HCT116 (cell line): ENCODE measurements at regions not wholly inside any gene's neighbourhood (a gene's known extent, or its start where the extent isn't known, plus 50 kb on each side); places are given as distances from the start of the nearest gene placed in this dataset.
A peak's percentile ranks its signal among the peaks of the same experiment; 100 is the strongest.
"Not testable (repeated sequence)": the region's sequence is repeated elsewhere in the genome, so short reads cannot be mapped to it uniquely, and the experiment has no call there.

Experiments
- ATAC-seq: fragments of 200-7000 bp; cut with Tn5 transposase; 2 replicates; pipeline ENCODE4 v1.9.1; 2020; ENCODE audit warnings: mild to moderate bottlenecking, moderate library complexity
- BruUV-seq: library from RNA; stranded (reverse); fragments of 400-500 nt; replicated peaks from 2 replicates; lab custom pipeline; 2021; lab: Mats Ljungman, UMichigan
- CTCF ChIA-PET: fragments of 300-600 bp; sonication (Branson Sonifier 250); formaldehyde crosslinking; loops from one replicate; lab custom pipeline; 2021; ENCODE audit warnings: antibody characterized with exemption; lab: Charles Lee
- POLR2A ChIA-PET: fragments of 300-600, 350-600 bp; sonication (Branson Sonifier 250); formaldehyde crosslinking; loops from one replicate; lab custom pipeline; 2021; ENCODE audit warnings: antibody characterized with exemption; lab: Charles Lee
- RAD21 ChIA-PET, 2 experiments: fragments of 300-600 bp; sonication (Branson Sonifier 250); formaldehyde crosslinking; loops; one replicate each; lab custom pipeline; 2023; ENCODE audit warnings: low total read pairs in 2 of 2; ENCODE audit not compliant: uncharacterized antibody in 2 of 2, unreplicated experiment in 2 of 2, low non-redundant PET in 1 of 2; lab: Charles Lee
- DNase-seq: peaks from one replicate; pipeline ENCODE4 v3.0.0-alpha.2; 2010; ENCODE audit warnings: low read depth, low spot score
- H2AFZ ChIP-seq: fragments of 200-600 bp; shearing (Covaris generic), sonication (generic); 2 replicates; pipeline ENCODE4 v1.6.1; 2017; ENCODE audit warnings: low read depth, mixed run types, mixed read lengths, antibody characterized with exemption, low read length; ENCODE audit not compliant: poor library complexity, severe bottlenecking
- H3K27ac ChIP-seq: 2 replicates; pipeline ENCODE4 v1.5.1; 2012; ENCODE audit warnings: low read depth, low read length
- H3K27me3 ChIP-seq: fragments of 200-600 bp; sonication (generic); 2 replicates; pipeline ENCODE4 v1.6.1; 2016; ENCODE audit warnings: mixed run types, low read length, mixed read lengths; ENCODE audit not compliant: insufficient read depth
- H3K36me3 ChIP-seq, 2 experiments: fragments of 200-500 bp in 1 of 2; fragments of 200-600 bp in 1 of 2; sonication (Bioruptor generic) in 1 of 2; sonication (generic) in 1 of 2; 2 replicates each; pipeline versions ENCODE4 v1.5.1 to v1.6.1; 2014 to 2016; ENCODE audit warnings: low read length in 2 of 2, inconsistent platforms in 1 of 2, mixed read lengths in 1 of 2, mixed run types in 1 of 2; ENCODE audit not compliant: insufficient read depth in 2 of 2, control insufficient read depth in 1 of 2
- H3K4me1 ChIP-seq, 2 experiments: fragments of 200-600 bp in 1 of 2; sonication (generic) in 1 of 2; 2 replicates each; pipeline versions ENCODE4 v1.5.1 to v1.6.1; 2012 to 2017; ENCODE audit warnings: low read length in 2 of 2, inconsistent platforms in 1 of 2, mild to moderate bottlenecking in 1 of 2, mixed read lengths in 1 of 2, mixed run types in 1 of 2, moderate library complexity in 1 of 2; ENCODE audit not compliant: insufficient read depth in 2 of 2, control insufficient read depth in 1 of 2
- H3K4me2 ChIP-seq: fragments of 200-600 bp; sonication (generic); 2 replicates; pipeline ENCODE4 v1.6.1; 2017; ENCODE audit warnings: mixed run types, low read length, mixed read lengths
- H3K4me3 ChIP-seq, 2 experiments: fragments of 200-600 bp in 1 of 2; sonication (generic) in 1 of 2; replicated peaks in 1 of 2; 2 replicates each; pipeline ENCODE4 v1.5.1; 2011 to 2016; ENCODE audit warnings: low read length in 2 of 2, control low read depth in 1 of 2, low read depth in 1 of 2, mild to moderate bottlenecking in 1 of 2, mixed read lengths in 1 of 2, mixed run types in 1 of 2
- H3K79me2 ChIP-seq: fragments of 200-600 bp; sonication (generic); 2 replicates; pipeline ENCODE4 v1.6.1; 2017; ENCODE audit warnings: mild to moderate bottlenecking, mixed run types, low read length, moderate library complexity, mixed read lengths; ENCODE audit not compliant: insufficient read depth
- H3K9ac ChIP-seq: fragments of 200-600 bp; sonication (generic); 2 replicates; pipeline ENCODE4 v1.6.1; 2016; ENCODE audit warnings: low read length, mixed read lengths
- H3K9me2 ChIP-seq: fragments of 200-600 bp; sonication (generic), shearing (Covaris generic); 2 replicates; pipeline ENCODE4 v1.6.1; 2017; ENCODE audit warnings: mixed run types, mild to moderate bottlenecking, moderate library complexity; ENCODE audit not compliant: insufficient read depth
- H3K9me3 ChIP-seq, 2 experiments: fragments of 200-500 bp in 1 of 2; fragments of 200-600 bp in 1 of 2; sonication (Bioruptor generic) in 1 of 2; sonication (generic) in 1 of 2; 2 replicates each; pipeline ENCODE4 v1.6.1; 2014 to 2017; ENCODE audit warnings: low read length in 2 of 2, mixed read lengths in 2 of 2, inconsistent platforms in 1 of 2, low read depth in 1 of 2, mild to moderate bottlenecking in 1 of 2, mixed run types in 1 of 2, moderate library complexity in 1 of 2; ENCODE audit not compliant: control insufficient read depth in 1 of 2, insufficient read depth in 1 of 2
- H4K20me1 ChIP-seq: fragments of 200-600 bp; sonication (generic), shearing (Covaris generic); 2 replicates; pipeline ENCODE4 v1.6.1; 2017; ENCODE audit warnings: mixed run types, mild to moderate bottlenecking, moderate library complexity; ENCODE audit not compliant: insufficient read depth
- CBX3 ChIP-seq: IDR thresholded peaks from 2 replicates; pipeline ENCODE4 v1.6.1; 2012; ENCODE audit warnings: low read depth
- CEBPB ChIP-seq: IDR thresholded peaks from 2 replicates; pipeline ENCODE4 v1.6.1; 2012; ENCODE audit warnings: low read depth
- MAX ChIP-seq: IDR thresholded peaks from 2 replicates; pipeline ENCODE4 v1.6.1; 2012
- SP1 ChIP-seq: IDR thresholded peaks from 2 replicates; pipeline ENCODE4 v1.6.1; 2012; ENCODE audit warnings: low read depth
- TCF7L2 ChIP-seq: IDR thresholded peaks from 2 replicates; pipeline ENCODE4 v1.7.0; 2011; ENCODE audit warnings: borderline replicate concordance, inconsistent platforms; ENCODE audit not compliant: insufficient read depth, insufficient read length; ENCODE audit errors: extremely low read depth
- YY1 ChIP-seq: IDR thresholded peaks from 2 replicates; pipeline ENCODE4 v1.6.1; 2011; ENCODE audit warnings: low read length, low read depth, moderate library complexity, mild to moderate bottlenecking; ENCODE audit not compliant: insufficient replicate concordance; ENCODE audit errors: extremely low read depth
- ZBTB33 ChIP-seq: IDR thresholded peaks from 2 replicates; pipeline ENCODE4 v1.6.1; 2011; ENCODE audit warnings: mild to moderate bottlenecking, low read length, moderate library complexity; ENCODE audit not compliant: insufficient replicate concordance; ENCODE audit errors: extremely low read depth
- ZNF274 ChIP-seq: fragments of 200-500 bp; sonication (Bioruptor generic); IDR thresholded peaks from 2 replicates; pipeline ENCODE4 v1.6.1; 2014; ENCODE audit warnings: mild to moderate bottlenecking, low read depth, low read length, inconsistent platforms
- intact Hi-C: fragments of 100-400 bp; cut with micrococcal nuclease; formaldehyde crosslinking; loops from 2 replicates; pipeline ENCODE4 v1.10.0; 2022

GRCh38 chr15:77909182-77909940, 168.2 kb downstream of the TBC1D2B start:
- Histone ChIP-seq H3K79me2 (no peaks in the 10 kb centered on the region), H2AFZ (no peak overlapping the region), H3K4me1 (peaks cover 0 to 19% of the 10 kb centered on the region in 2 experiments; a peak in 2 of 4 replicates), H3K9me2 (no peaks in the 10 kb centered on the region), H4K20me1 (no peaks in the 10 kb centered on the region), H3K9me3 (no peaks in the 10 kb centered on the region), H3K36me3 (no peaks in the 10 kb centered on the region), H3K27me3 (no peaks in the 10 kb centered on the region), H3K27ac (no peak overlapping the region), H3K9ac (no peak overlapping the region), H3K4me3 (no peak overlapping the region), H3K4me2 (no peak overlapping the region)
- ChIA-PET RAD21 (no interaction called here), CTCF (interaction anchor here (1.3 to 2.3 kb wide), 5 partner anchors 9 to 828 kb away, joined by 3 to 10 read pairs (median 5); no protein-coding TSS in a partner anchor), POLR2A (no interaction called here)
- intact Hi-C loops: no loop called here
- no peak for TF ChIP-seq TCF7L2
- no peak for TF ChIP-seq ZBTB33
- TF ChIP-seq SP1: no peak
- no peak for TF ChIP-seq MAX
- TF ChIP-seq ZNF274: no peak
- TF ChIP-seq CEBPB: no peak
- TF ChIP-seq CBX3: no peak
- no peak for TF ChIP-seq YY1
- no peak for ATAC-seq
- BruUV-seq: no TSS peak
- no peak for DNase-seq

GRCh38 chr15:77908752-77909111, 168.8 kb downstream of the TBC1D2B start:
- BruUV-seq, H3K27ac ChIP-seq, H3K79me2 ChIP-seq, ATAC-seq, intact Hi-C loops, H4K20me1 ChIP-seq, RAD21 ChIA-PET, H3K9me3 ChIP-seq, H3K9ac ChIP-seq, H3K9me2 ChIP-seq, H3K4me3 ChIP-seq, POLR2A ChIA-PET, H3K36me3 ChIP-seq, DNase-seq, H2AFZ ChIP-seq, H3K27me3 ChIP-seq: not testable (repeated sequence)
- peaks cover 0 to 19% of the 10 kb centered on the region in 2 experiments; a peak in 2 of 4 replicates for H3K4me1 ChIP-seq
- CTCF ChIA-PET: interaction anchor here (1.0 to 1.3 kb wide), 2 partner anchors 37 to 204 kb away, joined by 3 to 4 read pairs; no protein-coding TSS in a partner anchor
- H3K4me2 ChIP-seq: peak overlapping the region; percentile 58; the same call in 1 of the 2 replicates
